ENCODE measurements at regions not wholly inside any gene's neighbourhood (a gene's known extent, or its start where the extent isn't known, plus 50 kb on each side); places are given as distances from the start of the nearest gene placed in this dataset.

DNA sequence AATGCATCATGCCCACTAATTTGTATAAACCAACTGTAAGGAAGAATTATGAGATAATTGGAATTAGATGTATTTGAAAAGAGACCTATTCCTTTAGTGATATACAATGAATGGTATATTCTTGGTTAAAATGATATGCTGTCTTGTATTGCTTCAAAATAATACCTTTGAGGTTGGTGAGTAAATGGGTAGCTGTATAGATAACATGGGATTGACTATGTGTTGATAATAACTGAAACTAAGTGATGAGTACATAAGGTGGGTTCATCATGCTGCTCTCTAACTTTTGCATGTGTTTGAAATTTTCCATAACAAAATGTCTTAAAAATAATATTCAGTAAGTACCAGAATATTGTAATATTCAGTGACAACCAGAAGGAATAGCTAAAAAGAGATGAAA lies 272.6 kb upstream of the ZPLD1 start:
- no peak for TF ChIP-seq FOXM1 (IDR thresholded peaks at IDR 0.05; ENCODE audit: borderline replicate concordance)
- TF ChIP-seq HDGF (IDR thresholded peaks at IDR 0.05; ENCODE audit: borderline replicate concordance): no peak
- TF ChIP-seq LEF1 (IDR thresholded peaks at IDR 0.05; ENCODE audit: borderline replicate concordance): no peak
- TF ChIP-seq ARNT (IDR thresholded peaks at IDR 0.05): no peak
- TF ChIP-seq BHLHE40 (IDR thresholded peaks at IDR 0.05; ENCODE audit: borderline replicate concordance): no peak
- TF ChIP-seq, protein P1, sequence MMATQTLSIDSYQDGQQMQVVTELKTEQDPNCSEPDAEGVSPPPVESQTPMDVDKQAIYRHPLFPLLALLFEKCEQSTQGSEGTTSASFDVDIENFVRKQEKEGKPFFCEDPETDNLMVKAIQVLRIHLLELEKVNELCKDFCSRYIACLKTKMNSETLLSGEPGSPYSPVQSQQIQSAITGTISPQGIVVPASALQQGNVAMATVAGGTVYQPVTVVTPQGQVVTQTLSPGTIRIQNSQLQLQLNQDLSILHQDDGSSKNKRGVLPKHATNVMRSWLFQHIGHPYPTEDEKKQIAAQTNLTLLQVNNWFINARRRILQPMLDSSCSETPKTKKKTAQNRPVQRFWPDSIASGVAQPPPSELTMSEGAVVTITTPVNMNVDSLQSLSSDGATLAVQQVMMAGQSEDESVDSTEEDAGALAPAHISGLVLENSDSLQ (IDR thresholded peaks at IDR 0.05): no peak
- no peak for TF ChIP-seq SUZ12 (IDR thresholded peaks at IDR 0.05)
- no peak for TF ChIP-seq SP1 (IDR thresholded peaks at IDR 0.05)
- TF ChIP-seq FOXK2 (IDR thresholded peaks at IDR 0.05): no peak
- no peak for TF ChIP-seq CTBP1 (IDR thresholded peaks at IDR 0.05; ENCODE audit: borderline replicate concordance)
- no peak for TF ChIP-seq NFRKB (IDR thresholded peaks at IDR 0.05)
- no peak for TF ChIP-seq ELF4 (IDR thresholded peaks at IDR 0.05)
- TF ChIP-seq FOXA1 (IDR thresholded peaks at IDR 0.05): no peak
- no peak for TF ChIP-seq TARDBP (IDR thresholded peaks at IDR 0.05)

Measured in HEK293T (cell line).